Uterus (tissue), 3 donors: ENCODE measurements at regions not wholly inside any gene's neighbourhood (a gene's known extent, or its start where the extent isn't known, plus 50 kb on each side); places are given as distances from the start of the nearest gene placed in this dataset.

Experiments
- DNase-seq, 2 donors: peaks; one replicate each; pipeline ENCODE4 v3.0.0-alpha.2; 2019 to 2020
- H3K27ac ChIP-seq, 2 donors: fragments of 200-600 bp; sonication (generic); 1 replicate in 1 of 2; 2 replicates in 1 of 2; pipeline ENCODE4 v1.5.1; 2016 to 2018
- H3K27me3 ChIP-seq, 2 donors: fragments of 200-600 bp; sonication (generic); one replicate each; pipeline ENCODE4 v1.5.1; 2018 to 2019; ENCODE audit warnings: control low read depth in 1 of 2
- H3K36me3 ChIP-seq, 2 donors: fragments of 200-600 bp; sonication (generic); one replicate each; pipeline ENCODE4 v1.5.1; 2019; ENCODE audit warnings: control low read depth in 1 of 2
- H3K4me1 ChIP-seq, 2 donors: fragments of 200-600 bp; sonication (generic); one replicate each; pipeline ENCODE4 v1.5.1; 2018 to 2019; ENCODE audit warnings: control low read depth in 1 of 2
- H3K4me3 ChIP-seq, 2 donors: fragments of 200-600 bp; sonication (generic); 1 replicate in 1 of 2; 2 replicates in 1 of 2; pipeline ENCODE4 v1.5.1; 2018 to 2019; ENCODE audit warnings: mild to moderate bottlenecking in 1 of 2
- H3K9me3 ChIP-seq, 2 donors: fragments of 200-600 bp; sonication (generic); one replicate each; pipeline ENCODE4 v1.5.1; 2019; ENCODE audit warnings: control low read depth in 1 of 2
- POLR2A ChIP-seq, 2 donors: fragments of 450-650 bp; IDR thresholded peaks; one replicate each; pipeline ENCODE4 v1.6.1; 2016; ENCODE audit warnings: antibody characterized with exemption in 2 of 2, mild to moderate bottlenecking in 1 of 2, moderate library complexity in 1 of 2
- intact Hi-C: fragments of 100-400 bp; cut with DNase I; formaldehyde crosslinking; loops from one replicate; pipeline ENCODE4 v1.15.1; 2023; ENCODE audit warnings: low total_unique reads
- TF ChIP-seq, protein P1 (sequence below), 4 experiments: fragments of 200-600 bp in 2 of 4; fragments of 450-650 bp in 2 of 4; sonication (generic) in 2 of 4; IDR thresholded peaks; one replicate each; pipeline ENCODE4 v1.5.1; 2016 to 2019; ENCODE audit warnings: antibody characterized with exemption in 4 of 4, mild to moderate bottlenecking in 2 of 4, moderate library complexity in 1 of 4
- donor health status: DM: yes; HTN: yes; CAD: no.

DNA sequence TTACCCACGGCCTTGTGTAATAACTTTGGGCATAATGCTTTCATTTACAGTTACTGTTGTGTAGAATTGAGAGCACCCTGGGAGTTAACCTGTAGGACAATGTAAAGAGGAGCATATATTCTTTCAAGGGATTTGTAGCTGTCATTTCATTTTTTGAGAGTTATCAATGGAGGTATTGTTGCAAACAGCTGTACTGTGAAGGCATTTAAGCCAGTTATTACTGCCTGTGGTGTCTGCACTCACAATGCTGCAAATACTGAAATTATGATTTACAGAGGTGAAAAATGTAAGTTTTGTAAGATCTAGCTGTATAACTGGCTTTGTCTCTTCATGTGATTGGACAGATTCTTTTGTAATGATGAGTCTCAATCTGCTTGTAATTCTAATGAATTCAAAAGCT is 131.5 kb upstream of the FAT1 start:
- Histone ChIP-seq H3K27ac (no peak overlapping the region), H3K27me3 (no peaks in the 10 kb centered on the region), H3K36me3 (no peaks in the 10 kb centered on the region), H3K4me1 (no peaks in the 10 kb centered on the region), H3K4me3 (no peak overlapping the region), H3K9me3 (peaks cover 0 to 4% of the 10 kb centered on the region in 2 donors)
- intact Hi-C loops: no loop called here
- no peak for DNase-seq
- TF ChIP-seq POLR2A (IDR thresholded peaks at IDR 0.05): no peak
- TF ChIP-seq, protein P1, sequence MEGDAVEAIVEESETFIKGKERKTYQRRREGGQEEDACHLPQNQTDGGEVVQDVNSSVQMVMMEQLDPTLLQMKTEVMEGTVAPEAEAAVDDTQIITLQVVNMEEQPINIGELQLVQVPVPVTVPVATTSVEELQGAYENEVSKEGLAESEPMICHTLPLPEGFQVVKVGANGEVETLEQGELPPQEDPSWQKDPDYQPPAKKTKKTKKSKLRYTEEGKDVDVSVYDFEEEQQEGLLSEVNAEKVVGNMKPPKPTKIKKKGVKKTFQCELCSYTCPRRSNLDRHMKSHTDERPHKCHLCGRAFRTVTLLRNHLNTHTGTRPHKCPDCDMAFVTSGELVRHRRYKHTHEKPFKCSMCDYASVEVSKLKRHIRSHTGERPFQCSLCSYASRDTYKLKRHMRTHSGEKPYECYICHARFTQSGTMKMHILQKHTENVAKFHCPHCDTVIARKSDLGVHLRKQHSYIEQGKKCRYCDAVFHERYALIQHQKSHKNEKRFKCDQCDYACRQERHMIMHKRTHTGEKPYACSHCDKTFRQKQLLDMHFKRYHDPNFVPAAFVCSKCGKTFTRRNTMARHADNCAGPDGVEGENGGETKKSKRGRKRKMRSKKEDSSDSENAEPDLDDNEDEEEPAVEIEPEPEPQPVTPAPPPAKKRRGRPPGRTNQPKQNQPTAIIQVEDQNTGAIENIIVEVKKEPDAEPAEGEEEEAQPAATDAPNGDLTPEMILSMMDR (IDR thresholded peaks at IDR 0.05): no peak

DNA sequence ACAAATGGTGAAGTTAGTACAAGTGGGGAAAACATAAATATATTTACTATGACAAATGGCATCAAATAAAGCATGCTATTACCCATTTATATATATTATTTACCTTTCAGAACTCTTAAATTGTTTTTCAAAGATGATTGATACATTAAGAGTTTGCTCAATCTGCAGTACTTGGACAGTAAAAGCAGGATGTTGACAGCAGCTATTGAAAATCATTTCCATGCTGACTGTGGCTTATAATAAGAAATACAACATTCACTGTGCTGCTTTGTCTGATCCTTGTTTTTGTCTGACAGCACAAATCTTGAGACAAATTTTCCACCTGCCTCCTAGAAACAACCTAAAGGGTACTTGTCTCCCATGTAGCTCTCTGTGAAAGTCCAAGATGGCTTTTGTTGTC is 134.1 kb upstream of the FAT1 start:
- H3K9me3 ChIP-seq: no peaks in the 10 kb centered on the region
- no peaks in the 10 kb centered on the region for H3K27me3 ChIP-seq
- TF ChIP-seq, protein P1 (IDR thresholded peaks at IDR 0.05): no peak
- no peak for TF ChIP-seq POLR2A (IDR thresholded peaks at IDR 0.05)
- H3K4me1 ChIP-seq: no peaks in the 10 kb centered on the region
- intact Hi-C loops: no loop called here
- H3K27ac ChIP-seq: no peak overlapping the region
- H3K4me3 ChIP-seq: no peak overlapping the region
- H3K36me3 ChIP-seq: no peaks in the 10 kb centered on the region
- DNase-seq: no peak

DNA sequence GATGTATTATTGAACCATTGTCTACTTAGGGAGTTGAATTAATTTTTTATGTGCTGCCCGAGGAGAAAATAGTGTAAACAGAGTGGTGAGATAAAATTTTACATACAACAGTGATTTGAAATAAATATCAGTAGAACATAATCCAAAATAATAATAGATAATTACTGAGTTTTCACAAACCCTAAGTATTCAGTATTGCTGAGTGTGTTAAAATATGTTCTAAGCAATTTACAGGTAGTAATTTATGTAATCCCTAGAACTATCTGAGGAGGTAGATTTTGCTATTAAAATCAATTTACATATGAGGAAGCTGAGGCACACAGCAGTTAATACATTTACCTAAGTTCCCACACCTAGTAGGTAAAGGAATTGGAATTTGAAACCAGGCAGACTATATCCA is 134.7 kb upstream of the FAT1 start:
- DNase-seq: no peak
- no peak for TF ChIP-seq POLR2A (IDR thresholded peaks at IDR 0.05)
- TF ChIP-seq, protein P1 (IDR thresholded peaks at IDR 0.05): no peak
- intact Hi-C loops: no loop called here
- Histone ChIP-seq H3K4me3 (no peak overlapping the region), H3K36me3 (no peaks in the 10 kb centered on the region), H3K4me1 (no peaks in the 10 kb centered on the region), H3K27ac (no peak overlapping the region), H3K9me3 (no peaks in the 10 kb centered on the region), H3K27me3 (no peaks in the 10 kb centered on the region)

DNA sequence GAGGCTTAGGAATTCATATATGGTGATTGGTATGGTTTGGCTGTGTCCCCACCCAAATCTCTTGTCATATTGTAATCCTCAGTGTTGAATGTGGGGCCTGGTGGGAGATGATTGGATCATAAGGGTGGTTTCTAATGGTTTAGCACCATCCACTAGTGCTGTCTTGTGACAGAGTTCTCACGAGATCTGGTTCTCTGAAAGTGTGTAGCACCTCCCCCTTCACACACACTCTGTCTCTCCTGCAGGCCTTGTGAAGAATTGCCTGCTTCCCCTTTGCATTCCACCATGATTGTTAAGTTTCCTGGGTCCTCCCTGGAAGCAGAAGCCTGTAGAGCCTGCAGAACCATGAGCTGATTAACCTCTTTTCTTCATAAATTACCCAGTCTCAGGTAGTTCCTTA is 135.8 kb upstream of the FAT1 start:
- no peak for DNase-seq

DNA sequence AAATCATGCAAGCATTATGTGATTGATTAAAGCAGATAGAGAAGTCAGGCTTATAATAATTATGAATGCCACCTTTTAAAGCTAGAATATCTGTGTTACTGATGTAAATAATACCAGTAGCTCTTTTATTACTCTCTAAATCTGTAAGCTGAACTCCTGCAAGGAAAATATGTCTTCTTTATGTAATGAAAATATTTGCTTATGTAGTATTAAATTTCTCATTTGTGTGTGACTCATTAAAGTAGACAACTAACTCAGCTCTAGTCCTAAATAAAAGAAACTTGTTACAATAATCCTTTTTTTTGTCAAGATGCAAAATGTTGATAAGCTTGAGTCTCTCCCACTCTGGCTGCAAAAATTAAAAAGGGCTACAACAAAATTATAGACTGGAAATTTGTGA is 137.7 kb upstream of the FAT1 start:
- no peaks in the 10 kb centered on the region for H3K9me3 ChIP-seq
- H3K27me3 ChIP-seq: no peaks in the 10 kb centered on the region
- DNase-seq: no peak
- H3K27ac ChIP-seq: no peak overlapping the region
- intact Hi-C loops: no loop called here
- no peaks in the 10 kb centered on the region for H3K36me3 ChIP-seq
- no peaks in the 10 kb centered on the region for H3K4me1 ChIP-seq
- TF ChIP-seq, protein P1 (IDR thresholded peaks at IDR 0.05): no peak
- no peak for TF ChIP-seq POLR2A (IDR thresholded peaks at IDR 0.05)
- no peak overlapping the region for H3K4me3 ChIP-seq

More for the DNA sequence above, 135.8 kb upstream of the FAT1 start:
- intact Hi-C loops: no loop called here
- H3K27ac ChIP-seq: no peak overlapping the region
- H3K9me3 ChIP-seq: no peaks in the 10 kb centered on the region
- TF ChIP-seq POLR2A (IDR thresholded peaks at IDR 0.05): no peak
- TF ChIP-seq, protein P1 (IDR thresholded peaks at IDR 0.05): no peak
- H3K27me3 ChIP-seq: no peaks in the 10 kb centered on the region
- H3K4me3 ChIP-seq: no peak overlapping the region
- H3K4me1 ChIP-seq: no peaks in the 10 kb centered on the region
- H3K36me3 ChIP-seq: no peaks in the 10 kb centered on the region
